ENCODE measurements at regions not wholly inside any gene's neighbourhood (a gene's known extent, or its start where the extent isn't known, plus 50 kb on each side); places are given as distances from the start of the nearest gene placed in this dataset.
A peak's percentile ranks its signal among the peaks of the same experiment; 100 is the strongest.

- no peak for DNase-seq (ENCODE audit: low spot score)
Measured at GRCh38 chr12:45627407-45628069, 102.0 kb upstream of the ARID2 start.

- DNase-seq (ENCODE audit: low spot score): no peak
Measured at GRCh38 chr12:45629292-45629691, 100.2 kb upstream of the ARID2 start.

GRCh38 chr12:45633733-45634132, 95.8 kb upstream of the ARID2 start:
- no peak for DNase-seq (ENCODE audit: low spot score)

GRCh38 chr12:45634273-45634917, 95.1 kb upstream of the ARID2 start:
- no peak for DNase-seq (ENCODE audit: low spot score)

- no peak for DNase-seq (ENCODE audit: low spot score)
Measured at GRCh38 chr12:45637242-45637641, 92.3 kb upstream of the ARID2 start.

GRCh38 chr12:45637706-45638105, 91.8 kb upstream of the ARID2 start:
- no peak for DNase-seq (ENCODE audit: low spot score)

GRCh38 chr12:45638386-45638785, 91.1 kb upstream of the ARID2 start:
- DNase-seq (ENCODE audit: low spot score): no peak

GRCh38 chr12:45644541-45644940, 85.0 kb upstream of the ARID2 start:
- peak; percentile 17 for DNase-seq (ENCODE audit: low spot score)

GRCh38 chr12:45646851-45647581, 82.5 kb upstream of the ARID2 start:
- DNase-seq (ENCODE audit: low spot score): no peak

GRCh38 chr12:45648070-45648469, 81.4 kb upstream of the ARID2 start:
- peak; percentile 20 for DNase-seq (ENCODE audit: low spot score)

GRCh38 chr12:45651029-45651428, 78.5 kb upstream of the ARID2 start:
- DNase-seq (ENCODE audit: low spot score): no peak

GRCh38 chr12:45654002-45654665, 75.4 kb upstream of the ARID2 start:
- DNase-seq (ENCODE audit: low spot score): no peak

- DNase-seq (ENCODE audit: low spot score): no peak
Measured at GRCh38 chr12:45655186-45655585, 74.3 kb upstream of the ARID2 start.

GRCh38 chr12:45655743-45656142, 73.8 kb upstream of the ARID2 start:
- DNase-seq (ENCODE audit: low spot score): no peak

GRCh38 chr12:45658020-45658419, 71.5 kb upstream of the ARID2 start:
- DNase-seq (ENCODE audit: low spot score): no peak

- DNase-seq (ENCODE audit: low spot score): no peak
Measured at GRCh38 chr12:45660330-45660729, 69.2 kb upstream of the ARID2 start.

GRCh38 chr12:45663455-45663854, 66.1 kb upstream of the ARID2 start:
- DNase-seq (ENCODE audit: low spot score): no peak

GRCh38 chr12:45665941-45666340, 63.6 kb upstream of the ARID2 start:
- DNase-seq (ENCODE audit: low spot score): no peak

GRCh38 chr12:45666396-45666795, 63.1 kb upstream of the ARID2 start:
- no peak for DNase-seq (ENCODE audit: low spot score)

GRCh38 chr12:45666816-45667215, 62.7 kb upstream of the ARID2 start:
- DNase-seq (ENCODE audit: low spot score): no peak

GRCh38 chr12:45667761-45668160, 61.7 kb upstream of the ARID2 start:
- DNase-seq (ENCODE audit: low spot score): no peak

- DNase-seq (ENCODE audit: low spot score): no peak
Measured at GRCh38 chr12:45668641-45669040, 60.9 kb upstream of the ARID2 start.

- no peak for DNase-seq (ENCODE audit: low spot score)
Measured at GRCh38 chr12:45669093-45669492, 60.4 kb upstream of the ARID2 start.

Measured in Ammon's horn (tissue), 1 donor.